NOMO-1 treated with DMSO at 0.1 percent for 48 hours (cell line): ENCODE measurements at regions not wholly inside any gene's neighbourhood (a gene's known extent, or its start where the extent isn't known, plus 50 kb on each side); places are given as distances from the start of the nearest gene placed in this dataset.

Experiments
- DNase-seq: peaks from one replicate; lab custom pipeline; 2025; ENCODE audit not compliant: unreplicated experiment; lab: John Stamatoyannopoulos, UW

DNA sequence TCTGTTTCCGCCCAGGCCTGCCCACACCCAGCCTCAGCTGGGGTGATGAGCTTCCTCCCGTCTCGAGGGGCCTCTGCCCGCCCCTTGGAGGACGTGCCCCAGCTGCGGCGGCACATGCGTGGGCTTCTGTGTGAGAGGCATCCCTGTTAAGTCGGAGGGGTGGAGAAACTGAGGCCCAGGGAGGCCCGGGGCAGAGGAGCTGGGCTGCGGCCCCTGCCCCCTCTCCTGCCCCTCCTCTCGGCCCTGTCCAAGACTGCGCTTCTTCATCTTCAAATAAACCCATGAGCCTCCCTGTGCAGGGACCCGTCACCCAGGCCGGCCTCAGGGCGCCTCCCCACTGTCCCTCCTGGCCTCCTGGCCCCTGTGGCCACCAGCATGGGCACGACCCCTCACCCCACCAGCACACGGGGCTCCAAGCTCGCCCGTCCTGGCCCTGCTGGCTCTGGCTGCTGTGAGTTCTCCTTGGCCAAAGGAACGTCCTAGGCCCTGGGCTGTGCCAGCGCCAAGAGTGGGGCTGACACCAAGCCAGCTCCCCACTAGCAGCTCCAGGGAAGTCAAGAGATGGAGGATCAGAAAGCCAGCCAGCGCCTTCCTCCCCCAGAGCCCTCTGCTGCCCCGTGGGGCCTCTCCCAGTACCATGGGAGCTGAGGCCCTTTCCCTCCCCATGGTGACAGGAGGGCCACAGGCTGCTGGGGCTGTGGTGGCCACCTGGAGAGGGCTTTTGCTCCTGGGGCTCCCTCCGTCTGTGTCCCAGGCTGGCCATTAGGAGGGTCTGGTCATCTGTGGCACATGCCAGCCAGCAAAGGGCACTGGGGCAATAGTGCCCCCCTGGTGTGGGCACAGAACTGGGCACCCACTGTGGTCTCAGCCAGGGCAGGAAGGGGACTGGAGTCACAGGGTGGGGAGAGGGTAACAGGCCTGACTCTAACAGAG lies 180.4 kb downstream of the KIF26A start:
- no peak for DNase-seq

DNA sequence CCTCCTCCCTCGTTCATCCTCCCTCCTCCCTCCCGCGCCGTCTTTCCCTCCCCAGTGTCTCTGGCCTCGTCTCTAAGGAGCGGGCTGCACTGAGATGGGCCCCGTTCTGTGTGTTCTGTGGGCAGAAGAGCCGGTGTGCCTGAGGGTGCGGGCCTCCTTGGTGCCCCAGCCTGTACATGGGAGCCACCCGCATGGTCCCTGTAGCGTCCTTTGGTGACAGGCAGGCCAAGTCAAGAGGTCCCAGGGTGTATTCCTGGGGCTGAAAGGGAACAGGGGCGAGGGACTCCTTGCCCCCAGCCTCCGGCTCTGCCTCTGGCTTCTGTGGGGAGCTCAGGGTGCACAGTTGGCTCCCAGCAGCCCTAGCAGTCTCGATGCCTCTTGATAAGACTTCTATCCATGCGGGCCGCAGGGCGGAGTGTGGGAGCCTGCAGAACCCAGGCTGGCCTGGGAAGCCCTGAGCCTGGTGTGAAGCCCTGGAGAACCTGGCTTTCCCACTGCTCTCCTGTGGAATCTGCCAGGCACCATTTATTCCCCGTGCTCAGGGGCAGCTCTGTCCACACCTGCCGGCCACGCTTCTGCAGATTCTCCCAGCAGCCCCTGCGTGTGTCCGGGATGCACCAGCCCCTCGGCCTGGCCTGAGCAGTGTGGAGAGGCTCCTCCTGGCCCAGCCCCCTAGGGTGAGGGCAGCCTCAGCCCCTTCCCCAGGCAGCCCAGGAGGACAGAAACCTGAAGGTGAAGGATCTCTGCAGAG lies 181.3 kb downstream of the KIF26A start:
- no peak for DNase-seq

DNA sequence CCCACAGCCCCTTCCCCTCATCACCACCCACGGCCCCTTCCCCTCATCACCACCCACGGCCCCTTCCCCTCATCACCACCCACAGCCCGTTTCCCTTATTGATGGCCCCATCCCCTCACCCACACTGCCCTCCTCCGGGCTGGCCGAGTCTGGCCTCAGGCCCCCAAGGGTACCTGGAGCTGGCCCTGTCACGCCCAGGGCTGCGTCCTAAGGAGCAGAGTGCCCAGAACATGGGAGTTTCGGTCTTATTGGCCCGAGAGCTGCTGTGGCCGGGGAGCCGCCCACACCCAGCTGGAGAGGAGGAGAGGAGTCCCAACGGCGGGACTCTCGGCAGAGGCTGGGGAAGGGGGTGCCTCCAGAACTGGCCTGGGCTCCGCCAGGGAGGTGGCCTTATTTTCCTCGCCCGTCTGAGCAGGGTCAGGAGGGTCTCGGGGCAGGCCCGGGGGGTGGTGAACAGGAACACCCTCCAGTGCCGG lies 182.3 kb downstream of the KIF26A start:
- no peak for DNase-seq

DNA sequence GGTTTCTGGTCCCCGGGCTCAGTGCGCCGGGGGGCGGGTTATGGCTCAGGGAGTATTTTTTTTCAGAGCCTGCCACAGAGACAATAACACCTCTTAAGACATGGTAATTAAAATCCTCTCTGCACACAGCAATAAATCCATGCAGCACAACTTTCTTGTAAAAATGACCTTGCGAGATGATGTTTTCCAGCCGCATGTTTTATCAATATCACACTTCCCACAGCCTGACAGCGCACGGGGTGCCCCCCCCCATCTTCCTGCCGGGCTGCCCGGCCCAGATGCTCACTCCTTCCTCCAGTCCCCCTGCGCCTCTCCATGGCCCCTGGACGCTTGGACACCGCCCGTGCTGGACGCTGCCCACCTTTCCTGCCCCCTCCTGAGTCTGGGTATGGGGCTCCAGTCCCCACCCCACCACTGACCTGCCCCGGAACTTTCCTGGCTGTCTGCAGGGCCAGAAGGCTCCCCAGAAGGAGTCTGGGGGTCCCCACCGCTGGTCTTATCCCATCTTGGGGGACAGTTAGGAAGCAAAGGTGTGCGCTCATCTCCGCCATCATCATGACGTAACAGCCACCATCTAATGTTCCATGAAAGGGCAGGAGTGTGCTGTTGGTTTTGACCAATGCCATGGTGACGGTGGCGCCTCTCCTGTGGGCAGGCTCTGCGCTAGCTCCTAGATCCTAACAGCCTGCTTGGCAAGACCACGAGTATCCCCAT lies 182.9 kb downstream of the KIF26A start:
- DNase-seq: no peak

DNA sequence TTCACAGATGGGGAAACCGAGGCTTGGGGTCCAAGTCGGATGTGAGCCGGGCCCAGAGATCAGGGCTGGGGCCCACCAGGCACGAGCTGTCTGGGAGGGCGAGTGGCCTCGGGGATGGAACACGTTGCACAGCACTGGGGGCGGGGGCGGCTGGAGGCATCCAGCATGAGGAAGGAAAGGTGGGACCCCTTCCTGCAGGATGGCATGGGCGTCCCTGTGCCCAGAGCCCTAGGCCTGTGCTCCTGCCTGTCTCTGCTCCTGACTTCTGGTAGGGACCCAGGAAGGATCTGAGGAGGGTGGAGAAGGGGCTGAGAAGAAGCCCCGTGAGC lies 183.4 kb downstream of the KIF26A start:
- no peak for DNase-seq

DNA sequence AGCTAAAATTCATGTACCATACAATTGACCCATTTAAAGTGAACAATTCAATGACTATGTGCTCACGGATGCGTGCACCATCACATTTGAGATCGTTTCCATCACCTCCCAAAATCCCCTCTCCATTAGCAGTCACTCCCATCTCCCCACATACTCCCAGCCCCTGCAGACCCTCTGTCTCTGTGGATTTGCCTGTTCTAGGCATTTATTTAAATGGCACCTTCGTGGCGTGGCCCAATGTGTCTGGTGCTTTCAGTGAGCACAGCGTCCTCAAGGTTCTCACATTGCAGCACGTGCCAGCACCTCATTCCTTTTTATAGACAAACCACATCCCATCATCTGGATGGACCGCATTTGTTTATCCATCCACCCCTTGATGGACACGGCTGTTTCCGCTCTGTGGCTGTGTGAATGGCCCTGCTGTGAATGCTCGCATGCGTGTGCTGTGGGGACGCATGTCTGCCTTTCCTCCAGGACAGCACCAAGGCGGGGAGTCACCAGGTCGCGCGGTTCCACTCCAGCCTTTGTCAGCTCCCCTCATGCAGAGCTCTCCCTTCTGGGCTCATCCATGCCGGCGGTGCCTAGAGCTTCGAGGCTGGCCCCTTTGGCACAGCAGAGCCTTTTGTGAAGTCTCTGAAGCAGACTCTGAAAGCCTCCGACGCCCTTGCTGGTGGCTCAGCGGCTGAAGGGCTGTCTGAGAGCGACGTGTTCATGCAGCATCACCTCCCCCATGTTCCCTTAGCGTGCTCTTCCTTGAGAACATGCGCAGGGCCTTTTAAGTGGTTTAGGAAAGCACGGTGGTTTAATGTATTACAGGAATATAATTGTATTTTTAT lies 184.4 kb downstream of the KIF26A start:
- no peak for DNase-seq

DNA sequence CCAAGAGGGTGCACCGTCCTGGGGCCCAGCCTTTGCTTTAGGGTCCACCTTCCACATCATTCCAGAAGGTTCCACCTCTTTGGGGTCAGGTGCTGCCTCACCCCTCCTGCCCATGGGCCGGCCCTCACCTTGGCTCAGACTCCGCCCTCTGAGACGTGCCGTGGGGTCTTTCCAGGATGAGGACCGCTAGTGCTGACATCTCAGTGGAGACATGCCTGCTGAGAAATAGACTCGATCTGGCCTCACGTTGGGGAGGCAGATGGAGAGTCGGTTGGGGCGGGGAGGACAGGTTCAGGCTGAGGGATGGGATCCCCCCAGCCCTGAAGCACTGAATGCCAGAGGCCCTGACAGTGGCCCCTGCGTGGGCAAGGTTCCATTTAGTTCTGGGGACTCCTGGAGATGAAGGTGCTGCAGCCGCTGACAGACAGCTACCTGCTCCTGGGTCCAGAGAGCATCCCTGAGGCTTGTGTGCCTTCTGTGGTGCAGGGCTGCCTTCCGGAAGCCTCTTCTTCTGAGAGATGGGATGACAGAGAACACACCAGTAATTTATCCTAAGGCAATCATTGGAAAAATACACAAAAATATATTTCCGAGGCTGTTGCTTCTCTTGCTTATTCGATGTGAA lies 185.3 kb downstream of the KIF26A start:
- DNase-seq: no peak

DNA sequence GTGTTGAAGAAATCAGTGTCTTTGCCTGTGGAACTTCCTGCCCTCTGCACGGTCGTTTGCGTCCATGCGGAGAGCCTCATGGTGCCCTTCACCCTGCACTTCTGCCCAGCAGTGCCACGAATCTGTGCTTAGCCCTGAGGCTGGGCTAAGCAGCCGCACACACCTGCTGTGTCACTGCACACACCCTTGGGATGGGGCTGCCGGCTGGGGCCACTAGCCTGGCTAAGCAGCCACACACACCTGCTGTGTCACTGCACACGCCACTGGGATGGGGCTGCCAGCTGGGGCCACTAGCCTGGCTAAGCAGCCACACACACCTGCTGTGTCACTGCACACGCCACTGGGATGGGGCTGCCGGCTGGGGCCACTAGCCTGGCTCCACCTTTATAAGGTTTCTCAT lies 188.5 kb downstream of the KIF26A start:
- no peak for DNase-seq

DNA sequence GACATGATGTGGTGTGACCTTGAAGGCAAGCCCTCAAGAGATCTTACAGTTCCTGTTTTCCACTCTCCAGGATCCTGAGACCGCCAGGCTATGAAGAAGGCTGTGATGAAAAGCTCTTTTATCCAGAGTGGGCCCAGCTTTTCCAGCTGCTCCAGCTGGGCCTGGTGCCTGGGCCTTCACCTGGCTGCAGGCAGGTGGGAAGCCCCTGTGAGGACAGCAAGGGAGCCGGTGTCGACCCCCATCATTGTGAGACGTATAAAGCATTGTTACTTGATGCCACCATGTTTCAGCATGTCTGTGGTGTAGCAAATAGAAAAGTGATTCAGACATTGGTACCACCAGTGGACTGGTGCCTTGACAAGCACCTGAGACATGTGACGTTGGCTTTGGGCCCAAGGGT lies 190.2 kb downstream of the KIF26A start:
- no peak for DNase-seq

DNA sequence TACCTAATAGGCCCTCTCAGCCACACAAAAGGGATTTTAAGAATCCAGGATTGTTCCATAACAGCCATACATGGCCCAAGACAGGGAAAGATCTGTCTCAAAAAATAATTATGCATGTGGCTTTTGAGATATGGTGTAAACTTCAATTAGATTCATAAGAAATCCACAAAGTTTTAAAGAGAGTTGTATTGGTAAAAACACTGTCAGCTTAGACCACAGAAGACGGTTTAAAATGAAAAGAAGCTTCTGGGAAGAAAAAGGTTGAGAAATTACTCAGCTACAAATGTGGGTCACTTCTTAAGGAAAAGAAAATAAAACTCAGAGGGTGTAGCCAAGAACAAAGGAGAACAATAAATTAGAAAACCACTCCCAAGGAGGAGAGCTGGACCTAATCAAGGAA lies 191.4 kb downstream of the KIF26A start:
- DNase-seq: no peak

DNA sequence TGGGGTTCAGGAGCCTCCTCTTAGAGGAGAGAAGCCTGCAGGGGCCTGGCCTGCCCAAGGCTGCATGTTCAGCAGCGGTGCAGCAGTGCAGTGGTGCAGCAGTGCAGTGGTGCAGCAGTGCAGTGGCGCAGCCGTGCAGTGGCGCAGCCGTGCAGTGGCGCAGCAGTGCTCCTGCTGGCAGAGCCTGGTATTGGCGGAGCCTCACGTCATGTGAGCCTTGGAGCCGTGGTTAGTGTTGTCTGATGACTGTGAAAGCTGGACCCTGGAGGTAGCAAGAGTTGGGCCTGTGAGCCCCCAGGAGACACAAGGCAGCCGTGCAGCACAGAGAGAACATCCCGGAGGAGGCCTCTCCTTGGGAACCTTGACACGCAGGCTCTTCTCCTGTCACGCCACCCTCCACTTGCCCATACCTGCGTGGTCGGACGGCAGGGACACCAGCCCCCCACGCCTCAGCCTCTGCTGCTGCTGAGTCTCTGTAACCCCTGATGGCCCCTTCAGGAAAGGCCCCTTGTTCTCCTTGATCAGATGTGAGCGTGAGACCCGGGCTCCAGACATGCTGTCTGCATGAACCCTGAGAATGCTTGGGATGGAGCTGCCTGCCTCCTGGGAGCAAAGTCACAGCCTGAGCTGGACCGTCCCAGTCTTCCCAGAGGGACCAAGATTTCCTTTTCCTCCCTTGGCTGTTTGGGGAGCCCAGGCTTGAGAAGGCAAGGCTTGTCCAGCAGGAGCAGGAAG lies 193.7 kb downstream of the KIF26A start:
- no peak for DNase-seq

DNA sequence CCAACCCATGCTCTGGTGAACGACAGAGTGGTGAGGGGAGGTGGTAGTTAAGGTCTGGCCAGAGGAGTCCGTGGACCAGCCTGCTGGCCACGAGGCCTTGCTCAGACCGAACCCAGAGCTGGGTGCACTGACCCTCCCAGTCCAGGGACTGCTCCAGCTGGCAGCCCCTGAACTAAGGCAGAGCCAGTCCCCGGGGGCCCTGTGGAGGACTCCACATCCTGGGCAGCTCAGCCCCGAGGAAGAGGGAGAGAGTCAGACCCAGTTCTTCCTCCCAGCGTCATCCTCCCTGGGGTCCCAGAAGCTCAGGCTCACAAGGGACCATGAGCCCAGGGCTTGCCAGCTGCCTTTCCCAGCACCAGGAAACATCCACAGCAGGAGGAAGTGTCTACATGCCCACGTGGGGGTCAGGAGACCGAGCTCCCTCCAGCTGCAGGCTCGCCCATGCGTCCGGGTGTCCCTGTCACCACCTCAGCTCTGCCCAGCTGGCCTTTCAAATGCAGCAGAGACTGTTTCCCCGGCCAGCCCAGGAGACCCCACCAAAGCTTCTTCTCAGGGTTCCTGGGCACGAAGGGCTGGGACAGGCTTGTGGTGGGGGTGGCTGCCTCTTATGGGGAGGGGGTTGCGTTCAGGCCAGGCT lies 194.4 kb downstream of the KIF26A start:
- DNase-seq: no peak

DNA sequence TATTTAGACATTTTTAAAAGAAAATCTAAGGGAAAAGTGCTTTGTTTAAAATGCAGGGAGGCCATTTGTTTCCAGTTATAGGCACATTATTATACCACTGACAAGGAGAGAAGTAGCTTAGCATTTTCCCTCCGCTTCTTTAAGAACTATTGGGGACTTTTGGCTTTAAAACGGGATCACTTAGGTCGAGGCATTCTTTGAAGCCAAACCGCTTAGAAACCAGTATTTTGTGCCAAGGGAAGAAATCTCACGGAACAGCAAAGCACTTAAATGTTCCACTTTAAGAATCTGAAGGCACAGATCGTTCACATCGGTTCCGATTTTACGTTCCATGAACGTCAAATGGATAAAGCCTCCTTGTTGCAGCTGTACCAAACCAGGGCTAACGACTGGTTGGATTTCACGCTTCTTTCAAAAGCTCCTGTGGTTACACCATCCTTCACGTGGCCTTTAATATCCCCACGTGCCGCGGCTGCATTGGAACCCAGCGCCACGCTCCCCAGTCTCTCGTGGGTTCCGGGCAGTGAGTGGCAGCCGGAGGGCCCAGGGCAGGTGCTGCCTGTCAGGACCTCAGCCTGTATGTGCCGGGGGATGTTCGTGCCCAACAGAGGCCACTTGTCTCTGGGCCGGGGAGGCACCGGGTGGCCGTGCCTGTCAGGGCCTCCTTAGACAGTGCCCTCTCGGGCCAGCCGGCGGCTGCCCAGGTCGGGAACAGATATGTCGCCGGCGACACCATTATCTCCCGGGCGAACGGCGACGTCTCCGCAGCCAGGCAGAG lies 195.4 kb downstream of the KIF26A start:
- DNase-seq: no peak

DNA sequence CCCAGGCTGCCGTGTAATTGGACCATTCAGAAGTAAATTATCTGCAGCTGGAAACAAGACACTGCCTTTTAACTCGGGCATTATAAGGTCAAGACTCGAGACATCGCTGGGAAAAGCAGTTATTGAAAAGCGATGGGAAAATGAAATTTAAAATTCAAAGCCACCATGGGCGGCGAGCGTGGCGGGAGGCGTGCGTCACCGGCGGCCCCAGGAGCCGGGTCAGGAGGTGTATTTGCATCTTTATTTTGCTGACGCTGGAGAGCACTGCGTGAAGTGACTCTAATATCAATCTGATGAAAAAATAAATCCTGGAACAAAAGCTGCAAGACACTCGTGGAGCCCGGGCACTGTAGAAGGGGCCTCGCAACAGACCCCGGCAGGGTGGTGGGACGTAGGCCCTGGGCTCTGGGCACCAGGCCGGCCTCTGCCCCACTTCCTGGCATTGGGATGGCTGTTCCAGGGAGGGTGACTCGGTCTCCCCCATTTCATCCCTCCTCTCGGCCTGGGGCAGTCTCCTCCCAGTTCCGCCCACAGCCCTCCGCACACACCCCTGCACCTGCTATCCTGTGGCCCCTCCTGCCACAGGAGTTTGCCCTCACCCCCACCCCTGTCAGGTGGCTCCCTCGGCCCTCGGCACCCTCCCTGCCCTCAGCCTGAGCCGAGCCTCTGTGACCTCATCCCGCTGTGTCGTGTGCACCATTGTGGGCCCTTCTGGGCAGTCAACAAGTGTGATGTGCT lies 196.2 kb downstream of the KIF26A start:
- DNase-seq: no peak

DNA sequence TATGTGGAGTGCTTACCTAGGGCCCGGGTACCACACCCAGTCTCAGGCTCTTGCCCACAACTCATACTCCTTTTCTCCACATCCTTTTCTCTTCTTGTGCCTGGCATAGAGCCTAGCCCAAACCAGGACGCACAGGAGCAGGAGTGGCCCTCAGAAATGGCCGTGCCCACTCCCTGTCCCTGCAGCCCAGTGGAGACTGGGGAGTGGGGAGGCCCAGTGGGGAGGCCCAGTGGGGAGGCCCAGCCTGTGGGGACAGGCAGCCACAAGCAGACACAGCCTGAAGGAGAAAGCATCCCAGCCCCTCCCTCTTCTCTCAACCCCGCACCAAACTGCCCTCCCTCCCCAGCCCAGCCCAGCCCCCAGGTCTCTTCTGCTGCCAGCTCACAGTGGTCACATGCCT lies 196.8 kb downstream of the KIF26A start:
- no peak for DNase-seq

DNA sequence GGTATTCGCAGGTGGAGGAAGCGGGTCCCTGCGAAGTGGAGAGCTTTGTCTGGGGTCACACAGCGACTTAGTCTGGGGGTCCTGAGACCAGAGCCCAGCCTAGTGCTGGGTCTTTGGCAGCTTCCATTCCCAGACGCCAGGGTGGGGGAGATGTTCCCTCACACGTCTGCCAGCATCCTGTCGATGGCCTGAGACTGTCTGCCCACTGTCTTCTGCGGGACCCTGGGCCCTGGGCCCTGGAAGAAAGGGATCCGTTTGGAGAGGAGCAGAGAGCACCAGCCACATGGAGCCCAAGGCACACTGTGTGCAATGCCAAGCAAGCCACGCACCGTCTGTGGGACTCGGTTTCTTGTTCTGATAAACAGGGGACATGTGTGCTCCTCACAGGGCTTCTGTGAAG lies 197.2 kb downstream of the KIF26A start:
- no peak for DNase-seq

DNA sequence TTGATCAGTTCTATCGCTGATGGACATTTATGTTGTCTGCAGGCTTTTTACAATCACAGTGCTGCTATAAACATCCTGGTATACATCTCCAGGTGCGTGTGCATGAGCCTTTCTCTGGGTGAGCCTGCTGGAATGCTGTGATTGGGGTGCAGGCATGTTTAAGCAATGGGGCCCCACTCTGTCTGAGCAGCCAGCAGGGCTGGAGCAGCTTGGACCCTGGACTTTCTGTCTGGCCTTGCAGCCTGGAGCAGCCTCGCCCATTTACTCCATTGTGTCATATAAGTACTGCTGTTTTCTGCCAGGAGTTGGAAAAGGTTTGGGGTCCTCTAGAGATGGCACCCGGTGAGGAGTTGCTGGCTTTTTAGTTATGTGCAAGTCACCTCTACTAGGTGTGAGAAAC lies 199.0 kb downstream of the KIF26A start:
- no peak for DNase-seq

DNA sequence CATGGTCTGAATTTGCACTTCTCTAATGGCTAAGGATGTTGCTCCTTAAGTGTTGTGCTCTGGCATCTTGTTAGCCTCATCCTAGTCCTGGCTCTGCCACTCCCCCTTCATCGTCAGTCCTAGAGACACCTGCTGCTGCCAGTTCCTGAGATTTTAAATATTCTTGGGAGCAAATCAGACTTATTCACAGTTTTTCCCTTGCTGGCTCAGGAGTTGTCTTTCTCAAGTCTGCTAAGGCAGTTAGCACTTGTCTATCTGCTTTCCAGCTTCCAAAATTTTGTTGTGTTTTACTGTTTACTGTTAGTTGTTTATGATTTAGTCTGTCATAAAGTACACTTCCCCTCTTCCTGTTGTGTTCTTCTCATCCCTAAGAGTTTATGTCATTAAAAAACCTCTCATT lies 201.0 kb downstream of the KIF26A start:
- DNase-seq: no peak
